Ovary (tissue), 3 donors: ENCODE measurements at regions not wholly inside any gene's neighbourhood (a gene's known extent, or its start where the extent isn't known, plus 50 kb on each side); places are given as distances from the start of the nearest gene placed in this dataset.

ENCODE experiments used
- EP300 ChIP-seq: sonication (generic); formaldehyde crosslinking; IDR thresholded peaks from one replicate; pipeline ENCODE4 v1.6.1; 2017; ENCODE audit warnings: antibody characterized with exemption
- POLR2A ChIP-seq: fragments of 450-650 bp; IDR thresholded peaks from one replicate; pipeline ENCODE4 v1.6.1; 2017; ENCODE audit warnings: antibody characterized with exemption, mild to moderate bottlenecking, moderate library complexity
- TF ChIP-seq, protein P1 (sequence below), 3 donors: fragments of 450-650 bp in 2 of 3; fragments of 200-600 bp in 1 of 3; IDR thresholded peaks; one replicate each; pipeline versions ENCODE4 v1.5.1 to v1.8.0; 2016 to 2022; ENCODE audit warnings: antibody characterized with exemption in 3 of 3, mild to moderate bottlenecking in 1 of 3
- donor health status: DM: no; HTN: no; CAD: no.

DNA sequence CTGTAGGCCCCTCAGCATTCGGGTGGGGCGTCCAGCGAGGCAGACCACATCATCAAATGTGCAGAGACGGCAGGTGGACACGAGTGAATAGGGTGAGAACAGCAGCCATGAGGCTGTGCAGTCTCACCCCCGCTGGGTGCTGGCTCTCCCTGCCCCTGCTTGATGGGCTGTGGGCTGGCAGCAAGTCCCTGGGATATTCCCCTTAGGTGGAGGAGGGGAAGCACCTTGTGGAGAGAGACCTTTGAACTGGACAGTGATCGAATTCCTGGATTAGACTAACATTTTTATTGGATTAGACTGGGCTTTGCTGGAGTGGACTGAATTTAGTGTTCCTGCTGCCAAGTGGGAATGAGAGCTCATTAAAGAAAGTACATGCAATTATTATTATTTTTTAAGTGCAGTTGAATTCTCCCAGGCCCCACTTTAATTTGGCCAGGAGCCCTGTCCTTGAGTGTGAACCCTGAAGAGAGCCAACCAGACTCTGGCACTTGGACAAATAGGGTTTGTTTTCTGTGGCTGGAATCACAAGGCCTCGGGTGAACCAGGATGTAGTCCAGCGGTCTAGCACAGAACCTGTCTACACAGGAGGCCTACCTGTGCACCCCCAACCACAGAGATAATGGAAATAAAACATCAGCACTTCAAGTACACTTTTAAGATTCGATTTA lies 193.1 kb downstream of the ABHD5 start:
- TF ChIP-seq, protein P1, sequence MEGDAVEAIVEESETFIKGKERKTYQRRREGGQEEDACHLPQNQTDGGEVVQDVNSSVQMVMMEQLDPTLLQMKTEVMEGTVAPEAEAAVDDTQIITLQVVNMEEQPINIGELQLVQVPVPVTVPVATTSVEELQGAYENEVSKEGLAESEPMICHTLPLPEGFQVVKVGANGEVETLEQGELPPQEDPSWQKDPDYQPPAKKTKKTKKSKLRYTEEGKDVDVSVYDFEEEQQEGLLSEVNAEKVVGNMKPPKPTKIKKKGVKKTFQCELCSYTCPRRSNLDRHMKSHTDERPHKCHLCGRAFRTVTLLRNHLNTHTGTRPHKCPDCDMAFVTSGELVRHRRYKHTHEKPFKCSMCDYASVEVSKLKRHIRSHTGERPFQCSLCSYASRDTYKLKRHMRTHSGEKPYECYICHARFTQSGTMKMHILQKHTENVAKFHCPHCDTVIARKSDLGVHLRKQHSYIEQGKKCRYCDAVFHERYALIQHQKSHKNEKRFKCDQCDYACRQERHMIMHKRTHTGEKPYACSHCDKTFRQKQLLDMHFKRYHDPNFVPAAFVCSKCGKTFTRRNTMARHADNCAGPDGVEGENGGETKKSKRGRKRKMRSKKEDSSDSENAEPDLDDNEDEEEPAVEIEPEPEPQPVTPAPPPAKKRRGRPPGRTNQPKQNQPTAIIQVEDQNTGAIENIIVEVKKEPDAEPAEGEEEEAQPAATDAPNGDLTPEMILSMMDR (IDR thresholded peaks at IDR 0.05) = no peak
- TF ChIP-seq EP300 = no peak
- TF ChIP-seq POLR2A = no peak
